ENCODE measurements at regions not wholly inside any gene's neighbourhood (a gene's known extent, or its start where the extent isn't known, plus 50 kb on each side); places are given as distances from the start of the nearest gene placed in this dataset.

DNA sequence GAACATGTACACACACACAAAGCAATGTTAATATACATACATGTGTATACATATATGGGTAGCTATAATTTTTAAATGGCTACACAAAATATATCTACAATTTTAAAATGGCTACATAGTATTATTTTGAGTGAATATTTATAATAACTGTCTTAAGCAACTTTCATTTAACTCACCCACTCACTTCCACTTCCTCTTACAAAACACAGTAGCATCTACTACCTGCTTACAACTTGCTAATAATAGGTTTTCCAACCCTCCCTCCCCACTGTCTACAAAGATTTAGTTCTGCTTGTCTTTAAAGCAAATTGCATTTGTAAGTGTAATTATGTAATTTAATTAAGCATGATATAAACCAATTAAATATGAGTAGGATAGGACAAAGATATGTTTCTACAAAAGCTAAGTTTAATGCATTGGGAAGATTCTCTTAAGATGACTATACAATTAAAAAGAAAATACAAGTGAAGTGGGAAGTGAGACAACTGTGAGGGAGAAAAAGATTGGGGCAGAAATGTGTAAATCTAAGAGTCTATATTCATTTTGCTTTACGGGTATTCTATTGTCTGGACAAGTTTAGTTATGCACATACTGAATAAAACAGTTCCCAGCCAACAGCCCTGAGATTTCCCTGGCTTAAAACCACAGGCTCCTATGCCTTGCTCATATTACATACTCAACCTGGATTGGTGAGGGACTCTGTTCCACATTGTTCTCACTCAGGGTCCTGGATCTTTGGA, 583.1 kb downstream of the EFNB2 start:
- no peak for TF ChIP-seq POLR2A (IDR thresholded peaks at IDR 0.05)
- TF ChIP-seq, protein P1, sequence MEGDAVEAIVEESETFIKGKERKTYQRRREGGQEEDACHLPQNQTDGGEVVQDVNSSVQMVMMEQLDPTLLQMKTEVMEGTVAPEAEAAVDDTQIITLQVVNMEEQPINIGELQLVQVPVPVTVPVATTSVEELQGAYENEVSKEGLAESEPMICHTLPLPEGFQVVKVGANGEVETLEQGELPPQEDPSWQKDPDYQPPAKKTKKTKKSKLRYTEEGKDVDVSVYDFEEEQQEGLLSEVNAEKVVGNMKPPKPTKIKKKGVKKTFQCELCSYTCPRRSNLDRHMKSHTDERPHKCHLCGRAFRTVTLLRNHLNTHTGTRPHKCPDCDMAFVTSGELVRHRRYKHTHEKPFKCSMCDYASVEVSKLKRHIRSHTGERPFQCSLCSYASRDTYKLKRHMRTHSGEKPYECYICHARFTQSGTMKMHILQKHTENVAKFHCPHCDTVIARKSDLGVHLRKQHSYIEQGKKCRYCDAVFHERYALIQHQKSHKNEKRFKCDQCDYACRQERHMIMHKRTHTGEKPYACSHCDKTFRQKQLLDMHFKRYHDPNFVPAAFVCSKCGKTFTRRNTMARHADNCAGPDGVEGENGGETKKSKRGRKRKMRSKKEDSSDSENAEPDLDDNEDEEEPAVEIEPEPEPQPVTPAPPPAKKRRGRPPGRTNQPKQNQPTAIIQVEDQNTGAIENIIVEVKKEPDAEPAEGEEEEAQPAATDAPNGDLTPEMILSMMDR (IDR thresholded peaks at IDR 0.05) = no peak
